HUES64 (cell line): ENCODE measurements at regions not wholly inside any gene's neighbourhood (a gene's known extent, or its start where the extent isn't known, plus 50 kb on each side); places are given as distances from the start of the nearest gene placed in this dataset.

Experiments used
- H3K27ac ChIP-seq: 2 replicates; pipeline ENCODE4 v1.7.0; 2013; ENCODE audit warnings: low read depth, low read length, inconsistent platforms
- H3K27me3 ChIP-seq: 2 replicates; pipeline ENCODE4 v1.6.1; 2013; ENCODE audit warnings: mild to moderate bottlenecking, low read length; ENCODE audit not compliant: insufficient read depth
- H3K36me3 ChIP-seq: 2 replicates; pipeline ENCODE4 v1.6.1; 2013; ENCODE audit warnings: mild to moderate bottlenecking, low read length; ENCODE audit not compliant: insufficient read depth
- H3K4me1 ChIP-seq: 2 replicates; pipeline ENCODE4 v1.6.1; 2013; ENCODE audit warnings: mild to moderate bottlenecking, low read length, moderate library complexity; ENCODE audit not compliant: insufficient read depth
- H3K4me3 ChIP-seq: 2 replicates; pipeline ENCODE4 v1.5.1; 2013; ENCODE audit warnings: mild to moderate bottlenecking, low read length, moderate library complexity
- H3K9ac ChIP-seq: 2 replicates; pipeline ENCODE4 v1.6.1; 2013; ENCODE audit warnings: mild to moderate bottlenecking, low read depth, low read length
- H3K9me3 ChIP-seq: 2 replicates; pipeline ENCODE4 v1.6.1; 2013; ENCODE audit warnings: low read depth, low read length; ENCODE audit not compliant: insufficient read depth
- WGBS: fragments of 150-250, 120-280 bp; methylation state at CpG from one replicate; pipeline ENCODE4 v1.1.7; 2013; ENCODE audit warnings: missing lambda C conversion rate; 5-methylcytosine and 5-hydroxymethylcytosine counted together

- no peaks in the 10 kb centered on the region for H3K36me3 ChIP-seq
Measured at GRCh38 chr20:61043681-61044080, 208.4 kb upstream of the CDH4 start.

GRCh38 chr20:61044499-61044898 lies 207.6 kb upstream of the CDH4 start:
- H3K4me3 ChIP-seq, result no peak overlapping the region
- no peaks in the 10 kb centered on the region for H3K4me1 ChIP-seq
- H3K9ac ChIP-seq, result no peak overlapping the region
- peaks cover 2% of the 10 kb centered on the region; the same call in 1 of the 2 replicates for H3K9me3 ChIP-seq
- WGBS, result 59% methylated on average over 4 of the region's 4 CpGs
- no peak overlapping the region for H3K27ac ChIP-seq
- H3K36me3 ChIP-seq, result no peaks in the 10 kb centered on the region
- H3K27me3 ChIP-seq, result no peaks in the 10 kb centered on the region; the same call in 1 of the 2 replicates

More at GRCh38 chr20:61043681-61044080, 208.4 kb upstream of the CDH4 start:
- Histone ChIP-seq H3K4me1 (no peaks in the 10 kb centered on the region), H3K27me3 (no peaks in the 10 kb centered on the region; the same call in 1 of the 2 replicates), H3K9ac (no peak overlapping the region), H3K27ac (no peak overlapping the region), H3K9me3 (peaks cover 1% of the 10 kb centered on the region; the same call in 1 of the 2 replicates), H3K4me3 (no peak overlapping the region)
- WGBS, result 86% methylated on average over 9 of the region's 9 CpGs

- 94% methylated on average over 1 of the region's 1 CpG for whole genome bisulfite sequencing
- Histone ChIP-seq H3K27me3 (no peaks in the 10 kb centered on the region; the same call in 1 of the 2 replicates), H3K27ac (no peak overlapping the region), H3K36me3 (no peaks in the 10 kb centered on the region), H3K4me1 (no peaks in the 10 kb centered on the region), H3K9ac (no peak overlapping the region), H3K4me3 (no peak overlapping the region), H3K9me3 (peaks cover 2% of the 10 kb centered on the region; the same call in 1 of the 2 replicates)
Measured at GRCh38 chr20:61045091-61045490, 207.0 kb upstream of the CDH4 start.

- Histone ChIP-seq H3K36me3 (no peaks in the 10 kb centered on the region), H3K9me3 (peaks cover 2% of the 10 kb centered on the region; the same call in 1 of the 2 replicates), H3K9ac (no peak overlapping the region), H3K27ac (no peak overlapping the region), H3K4me3 (no peak overlapping the region), H3K4me1 (no peaks in the 10 kb centered on the region), H3K27me3 (no peaks in the 10 kb centered on the region; the same call in 1 of the 2 replicates)
- 84% methylated on average over 3 of the region's 3 CpGs for WGBS
Measured at GRCh38 chr20:61045876-61046585, 206.0 kb upstream of the CDH4 start.

GRCh38 chr20:61046721-61047351 lies 205.2 kb upstream of the CDH4 start:
- Histone ChIP-seq H3K4me3 (no peak overlapping the region), H3K9me3 (peaks cover 2% of the 10 kb centered on the region; the same call in 1 of the 2 replicates), H3K36me3 (no peaks in the 10 kb centered on the region), H3K27ac (no peak overlapping the region), H3K9ac (no peak overlapping the region), H3K4me1 (no peaks in the 10 kb centered on the region), H3K27me3 (no peaks in the 10 kb centered on the region; the same call in 1 of the 2 replicates)
- 89% methylated on average over 9 of the region's 9 CpGs for WGBS

- peaks cover 2% of the 10 kb centered on the region; the same call in 1 of the 2 replicates for H3K9me3 ChIP-seq
- no peak overlapping the region for H3K4me3 ChIP-seq
- H3K4me1 ChIP-seq, result no peaks in the 10 kb centered on the region
- no peak overlapping the region for H3K27ac ChIP-seq
- no peaks in the 10 kb centered on the region; the same call in 1 of the 2 replicates for H3K27me3 ChIP-seq
- H3K9ac ChIP-seq, result no peak overlapping the region
- WGBS, result 91% methylated on average over 4 of the region's 4 CpGs
- no peaks in the 10 kb centered on the region for H3K36me3 ChIP-seq
Measured at GRCh38 chr20:61047515-61047914, 204.5 kb upstream of the CDH4 start.

- no peaks in the 10 kb centered on the region for H3K4me1 ChIP-seq
- peaks cover 2% of the 10 kb centered on the region; the same call in 1 of the 2 replicates for H3K9me3 ChIP-seq
- H3K27me3 ChIP-seq, result no peaks in the 10 kb centered on the region; the same call in 1 of the 2 replicates
- no peaks in the 10 kb centered on the region for H3K36me3 ChIP-seq
- H3K9ac ChIP-seq, result no peak overlapping the region
- 96% methylated on average over 2 of the region's 2 CpGs for WGBS
- H3K4me3 ChIP-seq, result no peak overlapping the region
- H3K27ac ChIP-seq, result no peak overlapping the region
Measured at GRCh38 chr20:61048302-61048701, 203.8 kb upstream of the CDH4 start.

- H3K27me3 ChIP-seq, result no peaks in the 10 kb centered on the region; the same call in 1 of the 2 replicates
- WGBS, result 90% methylated on average over 9 of the region's 9 CpGs
- no peaks in the 10 kb centered on the region for H3K36me3 ChIP-seq
- H3K4me3 ChIP-seq, result no peak overlapping the region
- H3K27ac ChIP-seq, result no peak overlapping the region
- H3K4me1 ChIP-seq, result no peaks in the 10 kb centered on the region
- H3K9ac ChIP-seq, result no peak overlapping the region
- H3K9me3 ChIP-seq, result peaks cover 2% of the 10 kb centered on the region; the same call in 1 of the 2 replicates
Measured at GRCh38 chr20:61049684-61050083, 202.4 kb upstream of the CDH4 start.

- Histone ChIP-seq H3K27ac (no peak overlapping the region), H3K9ac (no peak overlapping the region), H3K4me3 (no peak overlapping the region), H3K27me3 (no peaks in the 10 kb centered on the region; the same call in 1 of the 2 replicates), H3K36me3 (no peaks in the 10 kb centered on the region), H3K9me3 (peaks cover 2% of the 10 kb centered on the region; the same call in 1 of the 2 replicates), H3K4me1 (no peaks in the 10 kb centered on the region)
- 94% methylated on average over 8 of the region's 8 CpGs for WGBS
Measured at GRCh38 chr20:61050336-61050890, 201.6 kb upstream of the CDH4 start.

GRCh38 chr20:61052195-61052750 lies 199.8 kb upstream of the CDH4 start:
- H3K27ac ChIP-seq, result no peak overlapping the region
- no peaks in the 10 kb centered on the region for H3K36me3 ChIP-seq
- no peaks in the 10 kb centered on the region for H3K27me3 ChIP-seq
- peaks cover 2% of the 10 kb centered on the region; the same call in 1 of the 2 replicates for H3K9me3 ChIP-seq
- no peak overlapping the region for H3K9ac ChIP-seq
- no peaks in the 10 kb centered on the region for H3K4me1 ChIP-seq
- WGBS, result 83% methylated on average over 16 of the region's 16 CpGs
- H3K4me3 ChIP-seq, result no peak overlapping the region
